CD4-positive, alpha-beta T cell treated with Interleukin-17A for 4 hours (primary cell): ENCODE measurements at regions not wholly inside any gene's neighbourhood (a gene's known extent, or its start where the extent isn't known, plus 50 kb on each side); places are given as distances from the start of the nearest gene placed in this dataset.
"Not testable (repeated sequence)": the region's sequence is repeated elsewhere in the genome, so short reads cannot be mapped to it uniquely, and the experiment has no call there.

Source experiments
- DNase-seq: peaks from one replicate; pipeline ENCODE4 v3.0.0-alpha.2; 2020; ENCODE audit warnings: mixed read lengths

GRCh38 chr16:85244452-85244851 lies 132.2 kb upstream of the CIBAR2 start:
- DNase-seq: not testable (repeated sequence)

GRCh38 chr16:85245307-85246172 lies 133.3 kb upstream of the CIBAR2 start:
- peak; percentile 60 for DNase-seq

- no peak for DNase-seq
Observed at GRCh38 chr16:85246473-85246872, 134.2 kb upstream of the CIBAR2 start.

GRCh38 chr16:85246973-85247372 lies 134.7 kb upstream of the CIBAR2 start:
- DNase-seq: no peak

- DNase-seq: no peak
Observed at GRCh38 chr16:85248342-85248741, 136.1 kb upstream of the CIBAR2 start.

GRCh38 chr16:85248857-85249256 lies 136.6 kb upstream of the CIBAR2 start:
- DNase-seq: no peak

GRCh38 chr16:85249418-85250146 lies 137.3 kb upstream of the CIBAR2 start:
- DNase-seq: no peak

DNA sequence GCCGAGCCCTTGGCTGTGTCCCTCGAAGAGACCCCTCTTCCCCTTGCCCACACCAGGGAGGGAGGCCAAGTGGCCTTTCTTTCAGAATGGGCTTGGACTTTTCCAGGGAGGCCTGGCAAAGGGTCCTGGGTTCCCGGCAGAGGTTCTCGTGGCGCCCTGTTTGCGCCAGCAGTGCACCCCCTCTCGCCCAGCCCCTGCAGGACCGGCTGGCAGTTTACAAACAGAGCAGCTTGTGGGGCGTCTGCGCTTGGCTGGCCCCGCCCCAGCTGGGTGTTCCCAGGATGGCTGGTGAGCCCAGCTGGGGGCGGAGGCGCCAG lies 137.8 kb upstream of the CIBAR2 start:
- no peak for DNase-seq

DNA sequence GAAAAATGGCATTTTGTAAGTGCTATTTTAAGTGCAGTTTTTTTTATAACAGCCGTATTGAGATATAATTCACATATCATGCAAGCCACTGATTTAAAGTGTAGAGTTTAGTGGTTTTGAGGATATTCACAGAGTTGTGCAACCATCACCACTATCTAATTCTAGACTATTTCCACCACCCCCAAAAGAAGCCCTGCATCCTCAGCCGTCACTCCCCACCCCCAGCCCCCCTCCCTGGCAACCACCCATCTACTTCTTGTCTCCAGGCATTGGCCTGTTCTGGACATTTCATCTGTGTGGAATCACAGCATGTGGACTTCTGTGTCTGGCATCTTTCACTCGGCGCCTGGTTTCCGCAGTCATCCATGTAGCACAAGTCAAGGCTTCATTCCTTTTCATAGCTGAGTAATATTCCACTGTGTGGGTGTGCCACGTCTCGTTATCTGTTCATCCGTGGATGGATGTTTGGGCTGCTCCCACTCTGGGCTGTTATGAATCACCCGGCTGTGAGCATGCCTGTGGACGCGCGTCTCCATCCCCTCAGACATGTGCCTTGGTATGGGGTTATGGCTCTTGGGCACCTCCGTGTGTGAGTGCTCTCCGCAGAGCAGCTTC lies 138.4 kb upstream of the CIBAR2 start:
- no peak for DNase-seq

GRCh38 chr16:85251225-85251760 lies 139.0 kb upstream of the CIBAR2 start:
- DNase-seq: no peak

GRCh38 chr16:85252014-85252413 lies 139.7 kb upstream of the CIBAR2 start:
- DNase-seq: no peak

DNA sequence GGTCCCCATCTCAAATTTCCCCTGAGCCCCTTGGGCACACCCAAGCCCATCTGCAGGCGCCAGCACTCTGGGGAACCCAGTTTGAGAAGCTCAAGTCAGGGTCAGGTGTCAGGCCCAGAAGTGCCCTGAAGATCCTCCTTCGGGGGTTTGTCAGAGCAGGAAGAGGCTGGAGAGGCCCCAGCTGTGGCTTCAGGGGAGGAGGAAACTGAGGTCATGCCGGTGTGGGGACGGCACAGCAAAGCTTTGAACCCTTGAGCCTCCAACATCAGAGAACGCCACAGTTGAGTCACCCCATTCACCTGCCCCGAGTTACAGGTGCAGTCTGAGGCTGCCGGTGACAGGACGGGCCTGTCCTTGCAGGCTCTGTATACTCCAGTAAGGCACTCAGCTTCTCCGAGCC lies 140.2 kb upstream of the CIBAR2 start:
- no peak for DNase-seq

DNA sequence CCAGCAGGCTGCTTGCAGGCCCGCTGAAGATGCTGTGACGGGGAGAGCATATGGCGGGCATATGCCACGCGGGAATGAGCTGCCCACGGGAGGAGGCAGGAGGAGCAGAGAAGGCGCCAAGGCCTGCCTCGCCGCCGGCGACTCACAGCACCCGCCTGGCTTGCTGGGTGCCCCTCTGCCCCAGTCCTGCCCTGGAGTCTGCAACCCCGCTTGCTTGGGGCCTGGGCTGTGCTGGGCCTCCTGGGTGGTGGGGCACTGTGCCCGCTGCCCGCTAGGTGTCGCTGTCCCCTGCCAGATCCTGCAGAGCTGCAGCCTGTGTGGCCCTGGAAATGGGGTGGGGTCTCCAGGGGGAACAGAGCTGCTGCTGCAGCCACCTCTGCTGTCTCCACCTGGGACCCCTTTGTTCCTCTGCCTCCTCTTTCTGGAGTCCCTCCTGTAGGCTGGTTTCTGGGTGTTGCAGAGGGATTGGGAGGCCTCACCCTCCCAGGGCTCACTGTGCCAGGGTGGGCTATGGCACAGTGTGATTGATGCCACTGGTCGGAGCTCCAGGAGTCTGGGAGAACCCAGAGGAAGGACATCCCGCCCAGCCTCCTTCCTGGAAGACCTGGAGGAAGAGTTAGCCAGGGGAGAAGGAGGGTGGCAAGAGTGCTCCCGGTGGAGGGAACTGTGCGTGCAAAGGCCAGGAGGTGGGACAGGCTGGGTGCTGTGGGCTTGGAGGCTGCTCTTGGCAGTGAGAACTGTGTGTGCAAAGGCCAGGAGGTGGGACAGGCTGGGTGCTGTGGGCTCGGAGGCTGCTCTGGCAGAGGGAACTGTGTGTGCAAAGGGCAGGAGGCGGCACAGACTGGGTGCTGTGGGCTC lies 141.0 kb upstream of the CIBAR2 start:
- peak; percentile 73 for DNase-seq

GRCh38 chr16:85254051-85254450 lies 141.8 kb upstream of the CIBAR2 start:
- DNase-seq: no peak

GRCh38 chr16:85254921-85255320 lies 142.6 kb upstream of the CIBAR2 start:
- DNase-seq: no peak

GRCh38 chr16:85255777-85256176 lies 143.5 kb upstream of the CIBAR2 start:
- DNase-seq: no peak

DNA sequence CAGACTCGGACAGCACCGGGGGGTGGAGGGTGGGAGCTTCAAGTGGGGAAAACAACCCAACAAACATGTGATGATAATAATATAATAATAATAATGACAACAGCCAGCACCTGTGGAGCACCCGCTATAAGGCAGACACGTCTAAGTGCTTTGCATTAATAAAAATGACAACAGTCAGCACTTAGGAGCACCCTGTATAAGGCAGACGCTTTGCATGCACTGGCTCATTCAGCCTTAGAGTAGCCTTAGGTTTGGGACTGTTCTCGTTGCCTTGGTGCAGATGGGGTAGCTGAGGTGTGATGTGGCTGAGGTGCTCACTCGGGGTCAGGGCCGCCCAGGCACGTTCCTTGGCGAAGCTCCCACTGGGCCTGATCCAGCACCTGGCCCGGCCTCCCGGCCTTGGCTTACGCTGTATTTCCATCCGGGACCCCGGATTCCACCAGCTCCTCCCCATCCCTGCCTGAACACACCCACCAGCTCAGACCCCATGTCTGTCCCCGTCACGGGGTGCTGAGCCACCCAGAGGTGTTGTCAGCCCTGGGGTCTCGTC lies 144.0 kb upstream of the CIBAR2 start:
- DNase-seq: no peak

- no peak for DNase-seq
Observed at GRCh38 chr16:85257483-85257882, 145.2 kb upstream of the CIBAR2 start.

- no peak for DNase-seq
Observed at GRCh38 chr16:85258166-85258565, 145.9 kb upstream of the CIBAR2 start.

DNA sequence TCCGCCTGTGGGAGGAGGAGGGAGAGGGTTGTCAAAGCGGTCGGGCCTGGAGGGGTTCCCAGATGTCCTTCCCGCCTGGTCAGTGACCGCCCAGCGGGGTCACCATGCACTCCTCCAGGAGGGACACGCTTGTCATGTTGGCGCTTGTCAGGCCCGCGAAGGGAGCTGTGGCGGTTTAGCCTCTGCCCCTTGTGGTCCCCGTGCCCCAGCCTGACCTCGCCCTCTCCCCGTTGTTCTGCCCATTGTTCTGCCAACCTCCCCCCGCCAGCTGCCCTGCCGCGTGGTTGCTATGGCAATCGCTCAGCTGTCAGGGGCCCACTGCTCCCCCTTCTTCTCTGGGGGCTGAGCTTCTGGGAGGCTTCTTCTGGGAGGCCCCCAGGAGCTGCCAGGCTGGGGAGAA lies 146.4 kb upstream of the CIBAR2 start:
- DNase-seq: no peak

DNA sequence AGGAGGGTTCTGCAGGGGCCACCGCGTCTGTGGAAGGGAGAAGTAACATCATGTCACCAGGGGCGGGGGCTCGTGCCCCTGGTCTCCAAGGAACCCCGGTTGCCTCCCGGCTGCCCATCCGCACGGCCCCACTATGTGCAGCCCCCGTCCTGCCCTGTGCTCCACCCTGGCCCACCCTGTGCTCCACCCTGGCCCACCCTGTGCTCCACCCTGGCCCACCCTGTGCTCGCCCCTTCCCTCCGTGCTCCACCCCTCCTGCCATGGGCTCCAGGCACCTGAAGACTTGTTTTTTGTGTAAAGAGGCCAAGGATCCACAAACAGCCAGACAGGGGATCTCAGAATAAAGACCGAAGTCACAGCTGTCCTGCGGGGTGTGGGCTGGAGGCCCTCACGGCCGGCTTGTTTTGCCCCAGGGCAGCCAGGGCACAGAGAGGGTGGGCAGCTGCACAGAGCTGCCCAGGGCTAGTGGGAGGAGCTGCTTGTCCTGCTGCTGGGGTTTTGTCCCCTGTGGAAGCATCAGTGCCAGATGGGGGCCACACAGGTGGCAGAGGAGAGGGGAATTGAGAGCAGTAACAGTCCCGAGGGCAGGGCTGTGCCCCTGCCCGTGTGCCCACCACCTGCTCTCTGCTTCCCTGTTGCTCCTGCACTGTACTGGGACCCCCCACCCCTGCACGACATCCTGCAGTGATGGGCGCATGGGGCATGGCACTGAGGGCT lies 147.0 kb upstream of the CIBAR2 start:
- DNase-seq: no peak

GRCh38 chr16:85259832-85260167 lies 147.5 kb upstream of the CIBAR2 start:
- no peak for DNase-seq
